IMR-90 (cell line): ENCODE measurements at regions not wholly inside any gene's neighbourhood (a gene's known extent, or its start where the extent isn't known, plus 50 kb on each side); places are given as distances from the start of the nearest gene placed in this dataset.

Source experiments
- ATAC-seq: fragments of 200-7000 bp; cut with Tn5 transposase; 2 replicates; pipeline ENCODE4 v1.9.1; 2020; ENCODE audit warnings: low read depth, mild to moderate bottlenecking, moderate library complexity
- BruUV-seq: library from RNA; stranded (reverse); fragments of 400-500 nt; replicated peaks from 2 replicates; lab custom pipeline; 2021; lab: Mats Ljungman, UMichigan
- CTCF ChIA-PET: fragments of 300-600 bp; formaldehyde crosslinking; extraction: SDS; loops from one replicate; lab custom pipeline; 2021; ENCODE audit warnings: antibody characterized with exemption; lab: Yijun Ruan, JAX
- POLR2A ChIA-PET: fragments of 300-600 bp; sonication (Branson Sonifier 250); formaldehyde crosslinking; loops from one replicate; lab custom pipeline; 2022; ENCODE audit warnings: antibody characterized with exemption; ENCODE audit not compliant: unreplicated experiment; lab: Charles Lee
- DNase-seq: peaks from one replicate; pipeline ENCODE4 v3.0.0; 2013
- H2AFZ ChIP-seq: replicated peaks from 2 replicates; pipeline ENCODE3; 2013; ENCODE audit warnings: low read length, mild to moderate bottlenecking; ENCODE audit not compliant: poor library complexity
- H2AK5ac ChIP-seq: 2 replicates; pipeline ENCODE4 v1.6.1; 2013; ENCODE audit warnings: low read depth, low read length, inconsistent platforms
- H2AK9ac ChIP-seq: replicated peaks from 2 replicates; pipeline ENCODE3; 2013; ENCODE audit warnings: mild to moderate bottlenecking, low read depth, low read length, moderate library complexity; ENCODE audit not compliant: poor library complexity
- H2BK120ac ChIP-seq: 2 replicates; pipeline ENCODE4 v1.6.1; 2013; ENCODE audit warnings: low read depth, low read length, inconsistent platforms
- H2BK15ac ChIP-seq: 3 replicates; pipeline ENCODE4 v1.6.1; 2013; ENCODE audit warnings: low read depth, low read length, inconsistent platforms
- H2BK20ac ChIP-seq: 2 replicates; pipeline ENCODE4 v1.6.1; 2013; ENCODE audit warnings: low read depth, mild to moderate bottlenecking, inconsistent platforms, low read length, moderate library complexity
- H2BK5ac ChIP-seq: 2 replicates; pipeline ENCODE4 v1.6.1; 2013; ENCODE audit warnings: mild to moderate bottlenecking, low read depth, low read length, inconsistent platforms; ENCODE audit not compliant: poor library complexity, severe bottlenecking
- H3K14ac ChIP-seq: replicated peaks from 2 replicates; pipeline ENCODE4 v1.6.1; 2013; ENCODE audit warnings: low read depth, low read length, inconsistent platforms
- H3K18ac ChIP-seq: 2 replicates; pipeline ENCODE4 v1.6.1; 2013; ENCODE audit warnings: low read depth, low read length, control low read depth
- H3K23ac ChIP-seq: 2 replicates; pipeline ENCODE4 v1.6.1; 2013; ENCODE audit warnings: low read depth, low read length, inconsistent platforms
- H3K27ac ChIP-seq: 2 replicates; pipeline ENCODE4 v1.5.1; 2013; ENCODE audit warnings: mild to moderate bottlenecking, control low read depth, low read length; ENCODE audit not compliant: insufficient read depth
- H3K27me3 ChIP-seq: 2 replicates; pipeline ENCODE4 v1.6.1; 2013; ENCODE audit warnings: low read length; ENCODE audit not compliant: control insufficient read depth, insufficient read depth
- H3K36me3 ChIP-seq: 2 replicates; pipeline ENCODE4 v1.6.1; 2013; ENCODE audit warnings: low read length, mixed read lengths; ENCODE audit not compliant: control insufficient read depth, insufficient read depth
- H3K4ac ChIP-seq: 2 replicates; pipeline ENCODE4 v1.6.1; 2013; ENCODE audit warnings: low read depth, low read length, inconsistent platforms
- H3K4me1 ChIP-seq: 2 replicates; pipeline ENCODE4 v1.6.1; 2013; ENCODE audit warnings: low read length, mixed read lengths; ENCODE audit not compliant: control insufficient read depth, insufficient read depth
- H3K4me2 ChIP-seq: 2 replicates; pipeline ENCODE4 v1.6.1; 2013; ENCODE audit warnings: low read depth, mild to moderate bottlenecking, control low read depth, low read length, moderate library complexity
- H3K4me3 ChIP-seq: 2 replicates; pipeline ENCODE4 v1.5.1; 2013; ENCODE audit warnings: low read depth, mild to moderate bottlenecking, control low read depth, low read length, moderate library complexity; ENCODE audit not compliant: insufficient read depth
- H3K56ac ChIP-seq: 2 replicates; pipeline ENCODE4 v1.6.1; 2013; ENCODE audit warnings: low read length, inconsistent platforms; ENCODE audit not compliant: insufficient read depth; ENCODE audit errors: extremely low read depth
- H3K79me1 ChIP-seq, 2 experiments: 2 replicates each; pipeline ENCODE4 v1.6.1; 2013; ENCODE audit warnings: low read length in 2 of 2, inconsistent platforms in 1 of 2, low read depth in 1 of 2
- H3K9ac ChIP-seq: 2 replicates; pipeline ENCODE4 v1.6.1; 2013; ENCODE audit warnings: low read depth, low read length, control low read depth
- H3K9me1 ChIP-seq: 2 replicates; pipeline ENCODE4 v1.6.1; 2013; ENCODE audit warnings: low read length, inconsistent platforms; ENCODE audit not compliant: insufficient read depth
- H3K9me3 ChIP-seq: 2 replicates; pipeline ENCODE4 v1.6.1; 2013; ENCODE audit warnings: low read length; ENCODE audit not compliant: control insufficient read depth, insufficient read depth
- H4K20me1 ChIP-seq: 2 replicates; pipeline ENCODE4 v1.6.1; 2013; ENCODE audit warnings: low read length, inconsistent platforms; ENCODE audit not compliant: insufficient read depth
- H4K5ac ChIP-seq: 2 replicates; pipeline ENCODE4 v1.6.1; 2013; ENCODE audit warnings: mild to moderate bottlenecking, low read depth, low read length, control low read depth
- H4K8ac ChIP-seq, 2 experiments: 2 replicates each; pipeline ENCODE4 v1.6.1; 2013; ENCODE audit warnings: low read depth in 2 of 2, low read length in 2 of 2, control low read depth in 1 of 2, inconsistent platforms in 1 of 2
- H4K91ac ChIP-seq: 2 replicates; pipeline ENCODE4 v1.6.1; 2013; ENCODE audit warnings: low read depth, low read length, inconsistent platforms; ENCODE audit not compliant: insufficient read depth
- BHLHE40 ChIP-seq: fragments of 150-350 bp; IDR thresholded peaks from 2 replicates; pipeline ENCODE4 v1.6.1; 2016; ENCODE audit warnings: mild to moderate bottlenecking, low read depth, low read length
- CEBPB ChIP-seq: IDR thresholded peaks from 2 replicates; pipeline ENCODE4 v1.6.1; 2012; ENCODE audit warnings: low read depth, low read length, improper control_type of control experiment
- CHD1 ChIP-seq: IDR thresholded peaks from 2 replicates; pipeline ENCODE4 v1.6.1; 2012; ENCODE audit warnings: low read depth, low read length, improper control_type of control experiment
- FOS ChIP-seq: fragments of 150-350 bp; IDR thresholded peaks from 2 replicates; pipeline ENCODE4 v1.6.1; 2016; ENCODE audit warnings: low read depth, low read length
- MAFK ChIP-seq: IDR thresholded peaks from 2 replicates; pipeline ENCODE4 v1.6.1; 2012; ENCODE audit warnings: low read depth, low read length, improper control_type of control experiment
- MAZ ChIP-seq: IDR thresholded peaks from 2 replicates; pipeline ENCODE4 v1.6.1; 2012; ENCODE audit warnings: low read depth, mild to moderate bottlenecking, low read length, improper control_type of control experiment, moderate library complexity, borderline replicate concordance
- MXI1 ChIP-seq: IDR thresholded peaks from 2 replicates; pipeline ENCODE4 v1.6.1; 2012; ENCODE audit warnings: low read depth, mild to moderate bottlenecking, low read length, moderate library complexity, borderline replicate concordance
- NFE2L2 ChIP-seq: fragments of 150-350 bp; IDR thresholded peaks from 2 replicates; pipeline ENCODE4 v1.6.1; 2016; ENCODE audit warnings: low read depth, mild to moderate bottlenecking, low read length
- POLR2A ChIP-seq: IDR thresholded peaks from 2 replicates; pipeline ENCODE4 v1.6.1; 2012; ENCODE audit warnings: mild to moderate bottlenecking, low read depth, low read length
- RAD21 ChIP-seq: IDR thresholded peaks from 2 replicates; pipeline ENCODE4 v1.6.1; 2012; ENCODE audit warnings: low read length, improper control_type of control experiment
- RCOR1 ChIP-seq: IDR thresholded peaks from 2 replicates; pipeline ENCODE4 v1.6.1; 2012; ENCODE audit warnings: mild to moderate bottlenecking, low read length, improper control_type of control experiment; ENCODE audit not compliant: insufficient replicate concordance
- RFX5 ChIP-seq: IDR thresholded peaks from 2 replicates; pipeline ENCODE4 v1.8.0; 2012; ENCODE audit warnings: low read depth, mild to moderate bottlenecking, low read length, moderate library complexity
- SMC3 ChIP-seq: fragments of 150-350 bp; IDR thresholded peaks from 2 replicates; pipeline ENCODE4 v1.6.1; 2016; ENCODE audit warnings: low read depth, mild to moderate bottlenecking, antibody characterized with exemption, low read length, moderate library complexity
- WGBS, 2 experiments: methylation state at CpG; one replicate each; pipeline versions ENCODE4 v1.1.5 to v1.1.7; 2013; ENCODE audit warnings: missing lambda C conversion rate in 2 of 2; ENCODE audit not compliant: insufficient read length in 1 of 2; ENCODE audit errors: extremely low coverage in 2 of 2; 5-methylcytosine and 5-hydroxymethylcytosine counted together
- dilution Hi-C: fragments of 300-500 bp; cut with HindIII; formaldehyde crosslinking; loops from one replicate; pipeline ENCODE4 v1.14.3; 2018; ENCODE audit warnings: low sequenced_read_pairs; ENCODE audit not compliant: unreplicated experiment
- in situ Hi-C: fragments of 300-500 bp; cut with MboI; formaldehyde crosslinking; loops from 3 replicates; pipeline ENCODE4 v1.14.3; 2019; ENCODE audit warnings: low sequenced_read_pairs, inconsistent platforms, mixed read lengths
- intact Hi-C: fragments of 100-400 bp; cut with micrococcal nuclease; formaldehyde crosslinking; loops from 2 replicates; pipeline ENCODE4 v1.10.0; 2022
- TF ChIP-seq, protein P1 (sequence below): fragments of 150-350 bp; IDR thresholded peaks from 2 replicates; pipeline ENCODE4 v1.6.1; 2016; ENCODE audit warnings: low read depth, mild to moderate bottlenecking, low read length, moderate library complexity, borderline replicate concordance
- TF ChIP-seq, protein P2 (sequence below): fragments of 150-350 bp; IDR thresholded peaks from 2 replicates; pipeline ENCODE4 v1.6.1; 2017; ENCODE audit warnings: mild to moderate bottlenecking, antibody characterized with exemption, low read length, low read depth
- TF ChIP-seq, protein P3 (sequence below): conservative IDR thresholded peaks from 2 replicates; pipeline ENCODE4 v1.5.1; 2012; ENCODE audit warnings: mild to moderate bottlenecking, low read depth, low read length, improper control_type of control experiment

DNA sequence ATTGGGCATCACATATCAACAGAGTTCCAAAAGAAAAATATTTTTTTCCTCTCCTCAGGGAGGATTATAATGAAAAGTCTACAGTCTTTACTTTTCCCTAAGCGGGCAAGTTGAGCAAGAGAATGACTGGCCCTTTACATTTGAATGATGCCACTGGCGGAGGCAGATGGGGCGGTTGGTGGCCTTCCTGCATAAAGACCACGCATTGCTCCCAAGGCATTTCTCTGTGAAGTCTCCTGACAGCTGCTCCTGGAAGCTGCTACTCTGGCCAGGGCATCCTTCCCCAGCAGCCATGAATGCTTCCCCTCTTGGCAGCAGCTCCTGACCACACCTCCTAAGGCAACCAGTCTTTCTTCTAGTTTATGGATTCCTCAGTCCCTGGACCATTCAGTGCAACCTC is 161.1 kb upstream of the RRP15 start:
- Histone ChIP-seq H3K9me1 (no peaks in the 10 kb centered on the region), H3K9me3 (no peaks in the 10 kb centered on the region), H2BK15ac (no peak overlapping the region), H3K4me1 (no peaks in the 10 kb centered on the region), H3K27me3 (no peaks in the 10 kb centered on the region), H2BK20ac (no peak overlapping the region), H3K14ac (no peak overlapping the region), H4K5ac (no peak overlapping the region), H3K27ac (no peak overlapping the region), H4K20me1 (no peaks in the 10 kb centered on the region), H2AK9ac (no peak overlapping the region), H3K9ac (no peak overlapping the region), H2AFZ (no peak overlapping the region), H2BK120ac (no peak overlapping the region), H3K18ac (no peak overlapping the region), H3K4me2 (no peak overlapping the region), H3K23ac (no peak overlapping the region), H3K4me3 (no peak overlapping the region), H3K4ac (no peak overlapping the region), H4K91ac (no peak overlapping the region), H4K8ac (no peak overlapping the region), H3K56ac (no peak overlapping the region), H3K79me1 (no peaks in the 10 kb centered on the region), H2AK5ac (no peak overlapping the region), H2BK5ac (no peak overlapping the region), H3K36me3 (no peaks in the 10 kb centered on the region)
- dilution Hi-C loops: no loop called here
- ChIA-PET POLR2A (no interaction called here), CTCF (no interaction called here)
- in situ Hi-C loops: no loop called here
- WGBS, 2 experiments: 30% methylated on average over 2 of the region's 4 CpGs; no CpG with 5 or more reads in 1 of the 2 experiments
- DNase-seq (no peak), ATAC-seq (no peak)
- BruUV-seq: no TSS peak
- intact Hi-C loops: no loop called here
- TF ChIP-seq NFE2L2 (no peak), RAD21 (no peak), MXI1 (no peak), POLR2A (no peak), BHLHE40 (no peak), CHD1 (no peak), MAFK (no peak), FOS (no peak), SMC3 (no peak), RCOR1 (no peak), CEBPB (no peak), RFX5 (no peak), MAZ (no peak)
- TF ChIP-seq, protein P1, sequence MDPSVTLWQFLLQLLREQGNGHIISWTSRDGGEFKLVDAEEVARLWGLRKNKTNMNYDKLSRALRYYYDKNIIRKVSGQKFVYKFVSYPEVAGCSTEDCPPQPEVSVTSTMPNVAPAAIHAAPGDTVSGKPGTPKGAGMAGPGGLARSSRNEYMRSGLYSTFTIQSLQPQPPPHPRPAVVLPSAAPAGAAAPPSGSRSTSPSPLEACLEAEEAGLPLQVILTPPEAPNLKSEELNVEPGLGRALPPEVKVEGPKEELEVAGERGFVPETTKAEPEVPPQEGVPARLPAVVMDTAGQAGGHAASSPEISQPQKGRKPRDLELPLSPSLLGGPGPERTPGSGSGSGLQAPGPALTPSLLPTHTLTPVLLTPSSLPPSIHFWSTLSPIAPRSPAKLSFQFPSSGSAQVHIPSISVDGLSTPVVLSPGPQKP: no peak
- TF ChIP-seq, protein P2, sequence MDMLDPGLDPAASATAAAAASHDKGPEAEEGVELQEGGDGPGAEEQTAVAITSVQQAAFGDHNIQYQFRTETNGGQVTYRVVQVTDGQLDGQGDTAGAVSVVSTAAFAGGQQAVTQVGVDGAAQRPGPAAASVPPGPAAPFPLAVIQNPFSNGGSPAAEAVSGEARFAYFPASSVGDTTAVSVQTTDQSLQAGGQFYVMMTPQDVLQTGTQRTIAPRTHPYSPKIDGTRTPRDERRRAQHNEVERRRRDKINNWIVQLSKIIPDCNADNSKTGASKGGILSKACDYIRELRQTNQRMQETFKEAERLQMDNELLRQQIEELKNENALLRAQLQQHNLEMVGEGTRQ: no peak
- TF ChIP-seq, protein P3, sequence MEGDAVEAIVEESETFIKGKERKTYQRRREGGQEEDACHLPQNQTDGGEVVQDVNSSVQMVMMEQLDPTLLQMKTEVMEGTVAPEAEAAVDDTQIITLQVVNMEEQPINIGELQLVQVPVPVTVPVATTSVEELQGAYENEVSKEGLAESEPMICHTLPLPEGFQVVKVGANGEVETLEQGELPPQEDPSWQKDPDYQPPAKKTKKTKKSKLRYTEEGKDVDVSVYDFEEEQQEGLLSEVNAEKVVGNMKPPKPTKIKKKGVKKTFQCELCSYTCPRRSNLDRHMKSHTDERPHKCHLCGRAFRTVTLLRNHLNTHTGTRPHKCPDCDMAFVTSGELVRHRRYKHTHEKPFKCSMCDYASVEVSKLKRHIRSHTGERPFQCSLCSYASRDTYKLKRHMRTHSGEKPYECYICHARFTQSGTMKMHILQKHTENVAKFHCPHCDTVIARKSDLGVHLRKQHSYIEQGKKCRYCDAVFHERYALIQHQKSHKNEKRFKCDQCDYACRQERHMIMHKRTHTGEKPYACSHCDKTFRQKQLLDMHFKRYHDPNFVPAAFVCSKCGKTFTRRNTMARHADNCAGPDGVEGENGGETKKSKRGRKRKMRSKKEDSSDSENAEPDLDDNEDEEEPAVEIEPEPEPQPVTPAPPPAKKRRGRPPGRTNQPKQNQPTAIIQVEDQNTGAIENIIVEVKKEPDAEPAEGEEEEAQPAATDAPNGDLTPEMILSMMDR: no peak
